ENCODE measurements at regions not wholly inside any gene's neighbourhood (a gene's known extent, or its start where the extent isn't known, plus 50 kb on each side); places are given as distances from the start of the nearest gene placed in this dataset.
"Not testable (repeated sequence)": the region's sequence is repeated elsewhere in the genome, so short reads cannot be mapped to it uniquely, and the experiment has no call there.

DNA sequence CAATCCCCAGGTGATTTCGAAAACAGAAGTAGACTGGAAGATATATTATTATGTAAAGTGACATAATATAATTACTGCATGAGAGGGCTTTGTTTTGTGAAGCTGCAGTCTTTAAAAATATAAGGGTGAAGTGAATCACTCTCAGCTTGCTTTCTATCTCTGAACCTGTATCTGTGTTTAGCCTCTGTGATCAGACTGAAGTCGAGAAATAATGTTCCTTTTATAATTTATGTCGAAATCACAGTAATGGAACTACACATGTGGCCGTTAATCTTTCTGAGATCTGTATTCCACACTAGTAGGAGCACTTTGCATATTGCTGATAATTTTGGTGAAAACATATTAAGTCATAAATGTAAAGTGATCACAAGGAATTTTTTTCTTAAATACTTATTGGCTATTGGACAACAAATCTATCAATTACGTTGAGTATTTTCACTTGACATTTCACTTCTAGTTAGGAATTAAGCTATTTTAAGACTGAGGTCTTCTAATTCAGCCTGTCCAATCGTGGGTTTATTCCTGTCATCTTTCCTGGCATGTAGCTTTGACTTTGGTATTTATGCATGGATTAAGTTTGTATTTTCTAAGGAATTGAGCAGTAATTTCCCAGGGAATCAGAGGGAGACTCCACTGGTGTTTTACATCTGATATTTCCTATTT, 268.2 kb upstream of the POT1 start:
- FAIRE-seq: no peak

DNA sequence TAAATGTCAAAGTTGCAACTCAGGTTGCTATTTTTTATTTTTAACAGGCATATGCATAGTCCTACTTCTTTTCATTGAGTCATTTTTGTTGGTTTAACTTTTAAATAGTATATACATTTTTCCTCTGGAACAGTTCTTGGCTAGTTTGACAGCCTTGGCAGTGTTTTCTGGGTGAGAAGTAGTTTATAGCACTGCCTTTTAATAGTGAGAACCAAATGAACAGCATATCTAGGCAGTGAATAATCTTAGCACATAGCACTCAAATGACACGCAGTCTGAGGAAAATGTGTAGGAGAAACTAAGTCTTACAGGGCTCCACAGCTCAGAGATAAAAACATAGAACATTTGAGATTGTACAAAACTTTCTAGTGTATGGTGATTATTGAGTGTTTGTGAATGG, 265.5 kb upstream of the POT1 start:
- no peak for FAIRE-seq

GRCh38 chr7:125193263-125193662, 263.6 kb upstream of the POT1 start:
- no peak for FAIRE-seq

GRCh38 chr7:125184801-125185200, 255.2 kb upstream of the POT1 start:
- no peak for FAIRE-seq

- FAIRE-seq: not testable (repeated sequence)
These were observed 252.1 kb upstream of the POT1 start for GRCh38 chr7:125181569-125182267.

DNA sequence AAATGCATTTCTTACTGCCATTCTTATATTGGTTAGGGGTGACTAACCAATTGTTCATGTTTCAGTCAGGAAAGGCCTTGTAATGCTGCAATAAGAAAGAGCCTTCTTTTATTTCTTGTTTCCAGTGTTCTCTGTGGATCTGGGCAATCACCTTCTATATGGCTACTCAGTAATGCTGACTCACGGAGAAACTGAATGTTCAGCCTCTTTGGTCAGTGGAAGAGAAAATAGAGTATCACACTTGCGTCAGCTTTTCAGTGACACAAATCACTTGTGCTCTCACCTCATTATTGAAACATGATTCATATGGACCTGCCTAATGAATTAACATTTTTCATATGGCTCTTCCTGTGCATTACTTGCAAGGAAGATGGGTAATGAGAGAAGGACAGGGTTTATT, 243.9 kb upstream of the POT1 start:
- FAIRE-seq: no peak

- FAIRE-seq: no peak
These were observed 239.5 kb upstream of the POT1 start for GRCh38 chr7:125169088-125169487.

- no peak for FAIRE-seq
These were observed 225.3 kb upstream of the POT1 start for GRCh38 chr7:125154930-125155329.

GRCh38 chr7:125149151-125149550, 219.5 kb upstream of the POT1 start:
- no peak for FAIRE-seq

GRCh38 chr7:125147047-125147446, 217.4 kb upstream of the POT1 start:
- FAIRE-seq: no peak

DNA sequence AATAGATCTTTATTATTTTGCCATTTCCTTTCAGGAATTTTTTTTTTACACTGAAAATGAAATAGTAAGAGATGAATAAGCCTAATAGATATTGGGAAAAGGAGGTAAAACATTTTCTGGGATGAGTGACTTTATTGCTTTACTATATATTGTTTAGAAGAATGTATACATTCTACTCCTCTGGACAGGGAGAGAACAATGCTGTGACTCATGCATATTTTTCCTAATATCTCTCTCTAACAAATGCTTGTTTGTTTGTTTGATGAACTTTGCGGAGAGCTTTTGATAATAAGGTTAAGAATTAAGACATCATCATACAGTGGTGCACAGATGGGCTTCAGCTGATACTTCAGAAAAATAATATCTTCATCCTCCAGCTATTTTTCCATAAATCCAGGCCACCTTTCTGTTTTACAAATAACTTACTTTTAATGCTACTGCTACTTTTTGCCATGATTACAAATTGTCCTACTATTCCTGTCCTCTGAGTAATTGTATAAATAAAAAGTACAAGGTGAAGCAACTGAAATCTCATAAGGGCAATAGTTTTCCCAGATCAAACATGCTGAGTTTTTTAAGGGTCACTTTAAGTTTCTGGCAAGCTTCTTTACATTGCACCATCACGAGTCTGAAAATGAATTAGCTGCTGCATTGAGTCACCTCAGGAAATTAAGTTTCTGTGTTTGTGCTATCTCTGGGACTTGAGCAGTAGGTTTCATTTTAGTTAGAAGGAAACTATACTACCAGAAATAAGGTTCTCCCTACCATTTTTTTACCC, 207.3 kb upstream of the POT1 start:
- no peak for FAIRE-seq

- no peak for FAIRE-seq
These were observed 206.7 kb upstream of the POT1 start for GRCh38 chr7:125136341-125136740.

DNA sequence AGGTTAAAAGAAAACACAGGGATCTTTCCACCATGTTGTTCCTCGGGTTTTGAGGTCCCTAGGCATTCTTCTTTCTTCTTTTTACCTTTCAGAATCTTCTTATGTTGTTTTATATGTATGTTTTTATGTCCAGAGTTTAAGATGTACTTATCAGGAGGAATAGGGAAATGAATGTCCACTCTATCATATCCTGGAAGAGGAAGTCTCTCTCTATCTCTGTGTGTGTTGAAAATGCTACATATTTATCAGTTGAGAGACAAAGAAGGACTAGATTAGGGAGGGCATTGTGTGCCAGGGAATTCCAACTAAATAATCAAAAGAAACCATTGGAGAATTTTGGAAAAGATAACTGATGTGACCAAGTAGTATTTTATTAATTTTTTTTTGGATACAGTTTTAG, 200.5 kb upstream of the POT1 start:
- no peak for FAIRE-seq

GRCh38 chr7:125127304-125127703, 197.7 kb upstream of the POT1 start:
- FAIRE-seq: no peak

DNA sequence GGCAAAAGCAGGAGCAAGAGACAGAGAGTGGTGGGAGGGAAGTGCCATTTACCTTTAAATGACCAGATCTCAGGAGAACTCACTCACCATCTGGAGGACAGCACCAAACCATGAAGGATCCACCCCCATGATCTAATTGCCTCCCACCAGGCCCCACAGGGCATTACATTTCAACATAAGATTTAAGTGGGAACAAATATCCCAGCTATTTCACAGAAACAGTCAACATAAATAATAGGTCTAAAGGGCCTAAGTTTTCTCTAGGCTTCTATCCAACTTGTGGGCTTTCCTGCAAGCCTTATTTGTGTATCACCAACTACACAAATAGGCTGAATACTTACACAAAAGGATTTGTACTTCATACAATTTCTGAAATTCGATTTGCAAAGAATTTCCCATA, 196.8 kb upstream of the POT1 start:
- FAIRE-seq: no peak

DNA sequence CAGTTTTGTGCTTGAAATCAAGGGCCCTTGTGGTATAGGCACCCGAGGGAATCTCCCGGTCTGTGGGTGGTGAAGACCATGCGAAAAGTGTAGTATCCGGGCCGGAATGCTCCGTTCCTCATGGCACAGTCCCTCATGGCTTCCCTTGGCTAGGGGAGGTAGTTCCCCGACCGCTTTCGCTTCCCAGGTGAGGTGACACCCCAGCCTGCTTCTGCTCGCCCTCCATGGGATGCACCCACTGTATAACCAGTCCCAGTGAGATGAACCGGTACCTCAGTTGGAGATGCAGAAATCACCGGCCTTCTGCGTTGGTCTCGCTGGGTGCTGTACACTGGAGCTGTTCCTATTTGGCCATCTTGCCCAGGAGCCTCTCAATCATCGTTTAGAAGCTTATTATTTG, 195.7 kb upstream of the POT1 start:
- no peak for FAIRE-seq

DNA sequence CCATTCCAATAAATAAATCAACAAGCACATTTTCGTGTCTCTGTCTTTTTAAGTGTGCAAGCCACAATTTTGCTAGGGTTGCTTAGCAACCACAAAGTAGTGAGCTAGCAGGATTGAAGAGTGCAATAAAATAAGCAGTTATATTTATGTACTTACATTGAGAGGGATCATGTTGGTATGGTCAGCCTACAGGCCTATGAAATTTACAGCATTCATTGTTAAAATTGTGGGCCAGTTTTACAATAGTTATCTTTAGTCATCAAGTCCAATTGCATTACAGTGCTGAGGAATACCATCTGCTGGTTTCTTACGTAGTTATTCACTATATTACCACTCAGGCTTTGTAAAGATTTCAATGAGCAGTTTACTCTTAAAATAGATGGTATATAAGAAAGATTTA, 192.5 kb upstream of the POT1 start:
- FAIRE-seq: no peak

- FAIRE-seq: peak; percentile 81
These were observed 190.0 kb upstream of the POT1 start for GRCh38 chr7:125119559-125120115.

DNA sequence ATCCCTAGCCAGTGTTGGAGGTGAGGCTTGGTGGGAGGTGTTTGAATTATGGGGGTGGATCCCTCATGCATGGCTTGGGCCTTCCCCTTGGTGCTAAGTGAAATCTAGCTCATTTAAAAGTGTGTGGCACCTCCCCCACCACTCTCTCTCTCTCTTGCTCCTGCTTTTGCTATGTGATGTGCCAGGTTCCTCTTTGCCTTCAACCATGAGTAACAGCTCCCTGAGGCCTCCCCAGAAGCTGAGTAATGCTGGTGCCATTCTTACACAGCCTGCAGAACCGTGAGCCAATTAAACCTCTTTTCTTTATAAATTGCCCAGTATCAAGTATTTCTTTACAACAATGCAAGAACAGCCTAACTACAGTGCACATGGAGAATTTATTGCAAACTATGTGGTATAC, 188.8 kb upstream of the POT1 start:
- FAIRE-seq: no peak

- FAIRE-seq: no peak
These were observed 183.2 kb upstream of the POT1 start for GRCh38 chr7:125112850-125113249.

- FAIRE-seq: no peak
These were observed 169.9 kb upstream of the POT1 start for GRCh38 chr7:125099519-125099918.

DNA sequence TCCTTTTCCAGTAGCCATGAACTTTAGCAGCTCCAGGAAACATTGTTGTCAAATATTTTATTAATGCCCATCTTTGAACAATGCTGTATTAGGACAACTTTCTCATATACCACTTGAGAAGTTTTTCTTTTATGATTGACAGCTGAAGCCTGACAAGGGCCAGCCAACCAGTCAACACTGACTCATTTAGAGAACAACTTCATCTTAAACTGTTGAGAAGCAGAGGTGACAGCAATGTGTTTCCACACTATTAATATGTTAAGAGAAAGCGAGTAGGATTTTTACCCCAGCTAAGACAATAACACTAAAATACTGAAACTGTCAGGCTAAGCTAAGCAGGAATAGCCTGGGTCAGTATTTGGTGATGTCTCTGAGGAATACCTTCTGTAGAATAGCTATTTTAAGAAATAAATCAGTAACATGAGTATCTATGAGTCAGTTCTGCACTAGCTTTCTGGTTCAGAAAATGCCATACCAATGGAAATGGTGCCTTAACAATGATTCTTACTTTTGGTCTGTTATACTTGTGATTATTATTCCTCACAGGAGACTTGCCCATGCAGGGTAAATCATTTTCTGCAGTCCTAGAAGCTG, 168.8 kb upstream of the POT1 start:
- FAIRE-seq: no peak

DNA sequence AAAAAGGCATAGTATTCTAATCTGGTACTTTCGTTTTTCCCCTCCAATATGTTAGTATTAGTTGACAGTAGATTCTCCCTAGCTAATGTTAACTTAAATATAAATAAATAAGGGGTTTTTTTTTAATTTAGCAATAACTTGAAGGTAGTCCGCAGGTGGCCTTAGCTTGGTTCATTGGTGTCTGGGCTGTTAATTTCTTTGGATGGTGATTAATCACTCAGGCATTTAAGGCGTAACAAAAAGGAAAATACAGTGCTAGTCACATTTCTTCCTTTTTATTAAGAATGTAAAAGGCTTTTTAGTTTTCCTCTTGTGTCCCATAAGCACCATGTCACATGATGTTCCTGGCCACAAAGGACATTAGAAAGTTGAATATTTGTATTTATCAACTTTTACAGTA, 161.0 kb upstream of the POT1 start:
- no peak for FAIRE-seq
